ENCODE measurements at regions not wholly inside any gene's neighbourhood (a gene's known extent, or its start where the extent isn't known, plus 50 kb on each side); places are given as distances from the start of the nearest gene placed in this dataset.
A peak's percentile ranks its signal among the peaks of the same experiment; 100 is the strongest.

- TF ChIP-seq CTCF (IDR thresholded peaks at IDR 0.05; ENCODE audit: insufficient read depth, low read depth, low read length) = no peak
Observed at GRCh38 chr10:10813656-10814055, 204.0 kb upstream of the CELF2 start.

DNA sequence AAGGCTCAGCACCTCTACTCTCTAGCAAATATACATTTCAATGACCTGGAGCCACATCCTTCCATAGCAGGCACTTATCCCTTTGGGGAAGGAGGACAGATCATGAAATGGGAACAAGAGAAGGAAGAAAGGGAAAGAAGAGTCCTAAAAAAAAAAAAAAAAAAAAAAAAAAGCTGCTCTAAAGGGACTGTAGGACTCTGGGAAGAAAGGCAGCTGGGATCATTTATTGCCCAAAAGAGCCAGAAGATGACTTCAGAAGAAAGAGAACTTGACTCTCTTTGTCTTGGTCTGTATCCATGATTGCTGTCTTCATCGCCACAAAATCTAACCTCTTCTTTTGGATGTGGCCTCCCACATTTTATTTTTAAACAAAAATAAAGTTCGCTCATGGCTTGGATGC is 203.6 kb upstream of the CELF2 start:
- no peak overlapping the region for H3K4me3 ChIP-seq (ENCODE audit: low read depth, low read length)
- no peak for TF ChIP-seq CTCF (IDR thresholded peaks at IDR 0.05; ENCODE audit: insufficient read depth, low read depth, low read length)
- no peak for DNase-seq (ENCODE audit: low read depth)

More at GRCh38 chr10:10813656-10814055, 204.0 kb upstream of the CELF2 start:
- DNase-seq (ENCODE audit: low read depth) = no peak
- no peak overlapping the region for H3K4me3 ChIP-seq (ENCODE audit: low read depth, low read length)

GRCh38 chr10:10816447-10816846 is 201.2 kb upstream of the CELF2 start:
- peak; percentile 50 for DNase-seq (ENCODE audit: low read depth)
- no peak overlapping the region for H3K4me3 ChIP-seq (ENCODE audit: low read depth, low read length)
- no peak for TF ChIP-seq CTCF (IDR thresholded peaks at IDR 0.05; ENCODE audit: insufficient read depth, low read depth, low read length)

DNA sequence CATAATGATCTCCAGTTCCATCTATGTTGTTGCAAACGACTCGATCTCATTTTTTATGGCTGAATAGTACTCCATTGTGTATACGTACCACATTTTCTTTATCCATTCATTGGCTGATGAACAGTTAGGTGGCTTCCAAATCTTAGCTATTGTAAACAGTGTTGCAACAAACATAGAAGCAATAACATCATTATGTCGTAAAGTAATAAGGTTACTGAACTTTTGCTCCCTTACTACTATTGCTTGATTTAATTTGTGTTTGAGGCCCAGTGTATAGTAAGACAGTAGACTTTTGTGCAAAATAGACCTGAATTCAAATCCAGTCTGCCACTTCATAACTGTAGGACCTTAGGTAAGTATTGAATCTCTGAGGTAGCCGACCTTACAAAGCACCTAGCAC is 200.1 kb upstream of the CELF2 start:
- TF ChIP-seq CTCF (IDR thresholded peaks at IDR 0.05; ENCODE audit: insufficient read depth, low read depth, low read length) = no peak
- H3K4me3 ChIP-seq (ENCODE audit: low read depth, low read length) = no peak overlapping the region
- DNase-seq (ENCODE audit: low read depth) = no peak

DNA sequence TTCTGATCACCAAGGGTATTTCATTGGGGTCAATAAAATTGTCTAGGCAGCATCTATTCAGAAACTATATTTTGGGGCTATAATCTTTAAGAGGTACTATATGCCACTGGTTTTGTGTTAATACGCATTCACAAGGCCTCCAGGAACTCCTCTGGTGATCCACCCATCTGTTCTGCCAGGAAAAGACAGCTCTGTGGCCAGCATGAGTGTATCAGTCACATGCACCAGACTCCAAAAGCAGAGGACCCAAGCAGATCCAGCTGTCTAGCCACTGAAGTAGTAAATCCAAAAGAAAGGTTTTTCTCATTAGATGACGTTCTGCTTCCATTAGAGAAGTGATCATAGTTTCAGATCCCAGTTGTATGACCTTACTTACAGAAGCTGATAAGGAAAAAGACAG is 199.6 kb upstream of the CELF2 start:
- TF ChIP-seq CTCF (IDR thresholded peaks at IDR 0.05; ENCODE audit: insufficient read depth, low read depth, low read length) = no peak
- DNase-seq (ENCODE audit: low read depth) = peak; percentile 25

DNA sequence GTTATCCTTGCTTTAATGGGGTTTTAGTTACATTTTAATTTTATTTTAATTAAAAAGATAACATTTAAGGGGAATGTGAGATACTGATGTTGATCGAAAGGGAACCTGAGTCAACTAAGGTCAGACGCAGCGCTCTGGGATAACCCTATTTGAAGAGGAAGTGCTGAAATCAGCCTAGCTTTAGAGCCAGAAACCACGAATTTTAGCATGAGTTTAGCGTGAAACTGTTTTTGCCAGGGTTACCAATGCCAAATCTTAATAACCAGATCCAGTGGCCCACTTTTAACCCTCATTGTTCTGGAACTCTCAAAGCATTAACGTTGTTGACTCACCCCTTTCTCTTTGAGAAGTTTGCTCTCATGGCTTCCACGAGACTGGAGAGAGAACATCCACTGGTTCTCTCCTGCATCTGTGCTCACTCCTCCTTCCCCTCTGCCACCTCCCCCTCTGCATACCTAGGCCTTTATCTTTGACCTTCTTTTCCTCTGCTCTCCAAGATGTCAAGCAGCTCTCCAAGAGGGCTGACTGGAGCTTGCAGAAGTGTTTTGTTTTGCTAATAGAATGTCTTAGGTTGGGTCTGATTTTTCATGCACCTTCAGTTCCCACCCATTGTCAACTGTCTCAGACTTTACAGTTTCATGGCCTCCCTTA is 198.3 kb upstream of the CELF2 start:
- no peak for TF ChIP-seq CTCF (IDR thresholded peaks at IDR 0.05; ENCODE audit: insufficient read depth, low read depth, low read length)
- DNase-seq (ENCODE audit: low read depth) = no peak
- no peak overlapping the region for H3K4me3 ChIP-seq (ENCODE audit: low read depth, low read length)

More for the DNA sequence above, 199.6 kb upstream of the CELF2 start:
- H3K4me3 ChIP-seq (ENCODE audit: low read depth, low read length) = no peak overlapping the region

- H3K4me3 ChIP-seq (ENCODE audit: low read depth, low read length) = no peak overlapping the region
- no peak for DNase-seq (ENCODE audit: low read depth)
- no peak for TF ChIP-seq CTCF (IDR thresholded peaks at IDR 0.05; ENCODE audit: insufficient read depth, low read depth, low read length)
Observed at GRCh38 chr10:10821926-10822325, 195.7 kb upstream of the CELF2 start.
